HEK293 (cell line): ENCODE measurements at regions not wholly inside any gene's neighbourhood (a gene's known extent, or its start where the extent isn't known, plus 50 kb on each side); places are given as distances from the start of the nearest gene placed in this dataset.

Experiments used
- CTCF ChIA-PET: fragments of 350-600 bp; formaldehyde crosslinking; extraction: SDS; loops from one replicate; lab custom pipeline; 2021; ENCODE audit warnings: antibody characterized with exemption; lab: Yijun Ruan, JAX
- POLR2A ChIA-PET: fragments of 300-600 bp; formaldehyde crosslinking; extraction: SDS; loops from one replicate; lab custom pipeline; 2020; ENCODE audit warnings: antibody characterized with exemption, inconsistent platforms; lab: Yijun Ruan, JAX
- H3K27ac ChIP-seq: fragments of 200-500 bp; sonication (Bioruptor generic); 2 replicates; pipeline ENCODE4 v1.5.1; 2014; ENCODE audit warnings: low read depth, low read length, control low read depth, inconsistent platforms; ENCODE audit errors: extremely low read depth
- H3K36me3 ChIP-seq, 2 experiments: fragments of 200-500 bp in 1 of 2; sonication (Bioruptor generic) in 1 of 2; 1 replicate in 1 of 2; 2 replicates in 1 of 2; pipeline ENCODE4 v1.5.1; 2014 to 2017; ENCODE audit warnings: inconsistent platforms in 2 of 2, low read length in 2 of 2; ENCODE audit not compliant: control insufficient read depth in 2 of 2, insufficient read depth in 1 of 2
- H3K4me1 ChIP-seq: fragments of 200-500 bp; sonication (Bioruptor generic); 2 replicates; pipeline ENCODE4 v1.5.1; 2014; ENCODE audit warnings: mild to moderate bottlenecking, low read length, inconsistent platforms; ENCODE audit not compliant: control insufficient read depth, insufficient read depth
- H3K4me3 ChIP-seq: 2 replicates; pipeline ENCODE4 v1.5.1; 2011; ENCODE audit warnings: low read depth, mild to moderate bottlenecking, control low read depth, low read length, moderate library complexity
- H3K9me3 ChIP-seq: fragments of 200-500 bp; sonication (Bioruptor generic); 2 replicates; pipeline ENCODE4 v1.5.1; 2014; ENCODE audit warnings: low read depth, low read length, inconsistent platforms; ENCODE audit not compliant: control insufficient read depth, insufficient read depth
- ELK4 ChIP-seq: IDR thresholded peaks from 2 replicates; pipeline ENCODE4 v1.6.1; 2011; ENCODE audit warnings: mild to moderate bottlenecking, low read depth, low read length, borderline replicate concordance
- GLI4 ChIP-seq: fragments of 450-650 bp; formaldehyde crosslinking; IDR thresholded peaks from 2 replicates; pipeline ENCODE4 v1.5.1; 2016; ENCODE audit warnings: missing biosample characterization, missing genetic modification characterization
- KLF7 ChIP-seq: fragments of 450-650 bp; formaldehyde crosslinking; IDR thresholded peaks from 2 replicates; pipeline ENCODE4 v1.5.1; 2016; ENCODE audit warnings: missing biosample characterization, missing genetic modification characterization, borderline replicate concordance
- MZF1 ChIP-seq: fragments of 450-650 bp; formaldehyde crosslinking; IDR thresholded peaks from 2 replicates; pipeline ENCODE4 v1.5.1; 2017; ENCODE audit warnings: missing biosample characterization, missing genetic modification characterization, borderline replicate concordance
- PBX3 ChIP-seq: sonication (generic); formaldehyde crosslinking; IDR thresholded peaks from 2 replicates; pipeline ENCODE4 v1.8.1; 2022; ENCODE audit warnings: mild to moderate bottlenecking, moderate library complexity, missing genetic modification reagents
- SCRT1 ChIP-seq: fragments of 450-650 bp; formaldehyde crosslinking; IDR thresholded peaks from 2 replicates; pipeline ENCODE4 v1.5.1; 2016; ENCODE audit warnings: missing biosample characterization, missing genetic modification characterization, borderline replicate concordance
- SP3 ChIP-seq: fragments of 450-650 bp; formaldehyde crosslinking; IDR thresholded peaks from 2 replicates; pipeline ENCODE4 v1.5.1; 2016; ENCODE audit warnings: missing biosample characterization, missing genetic modification characterization
- ZBTB11 ChIP-seq: fragments of 450-650 bp; formaldehyde crosslinking; conservative IDR thresholded peaks from 2 replicates; pipeline ENCODE4 v1.5.1; 2016; ENCODE audit warnings: low read depth, missing biosample characterization, missing genetic modification characterization
- ZBTB44 ChIP-seq: fragments of 450-650 bp; IDR thresholded peaks from 2 replicates; pipeline ENCODE4 v1.5.1; 2018; ENCODE audit warnings: missing biosample characterization, mild to moderate bottlenecking, missing genetic modification characterization
- ZBTB49 ChIP-seq: fragments of 450-650 bp; formaldehyde crosslinking; IDR thresholded peaks from 2 replicates; pipeline ENCODE4 v1.5.1; 2016; ENCODE audit warnings: missing biosample characterization, missing genetic modification characterization, low read depth
- ZBTB7A ChIP-seq: fragments of 450-650 bp; formaldehyde crosslinking; IDR thresholded peaks from 2 replicates; pipeline ENCODE4 v1.5.1; 2016; ENCODE audit warnings: low read depth, missing biosample characterization, missing genetic modification characterization
- ZFP3 ChIP-seq: fragments of 450-650 bp; formaldehyde crosslinking; IDR thresholded peaks from 2 replicates; pipeline ENCODE4 v1.5.1; 2016; ENCODE audit warnings: low read depth, missing biosample characterization, missing genetic modification characterization
- ZNF146 ChIP-seq: fragments of 450-650 bp; formaldehyde crosslinking; IDR thresholded peaks from 2 replicates; pipeline ENCODE4 v1.5.1; 2016; ENCODE audit warnings: missing biosample characterization, missing genetic modification characterization
- ZNF248 ChIP-seq: fragments of 450-650 bp; formaldehyde crosslinking; IDR thresholded peaks from 2 replicates; pipeline ENCODE4 v1.5.1; 2017; ENCODE audit warnings: missing biosample characterization, missing genetic modification characterization
- ZNF302 ChIP-seq: fragments of 450-650 bp; formaldehyde crosslinking; IDR thresholded peaks from 2 replicates; pipeline ENCODE4 v1.5.1; 2016; ENCODE audit warnings: missing biosample characterization, missing genetic modification characterization, low read depth
- ZNF394 ChIP-seq: fragments of 450-650 bp; formaldehyde crosslinking; IDR thresholded peaks from 2 replicates; pipeline ENCODE4 v1.5.1; 2016; ENCODE audit warnings: missing biosample characterization, missing genetic modification characterization, mild to moderate bottlenecking, moderate library complexity, borderline replicate concordance
- ZNF416 ChIP-seq: fragments of 450-650 bp; formaldehyde crosslinking; IDR thresholded peaks from 2 replicates; pipeline ENCODE4 v1.5.1; 2016; ENCODE audit warnings: missing biosample characterization, missing genetic modification characterization
- ZNF488 ChIP-seq: fragments of 450-650 bp; formaldehyde crosslinking; IDR thresholded peaks from 2 replicates; pipeline ENCODE4 v1.5.1; 2016; ENCODE audit warnings: missing biosample characterization, missing genetic modification characterization
- ZNF510 ChIP-seq: fragments of 450-650 bp; formaldehyde crosslinking; IDR thresholded peaks from 2 replicates; pipeline ENCODE4 v1.5.1; 2018; ENCODE audit warnings: mild to moderate bottlenecking, missing genetic modification characterization, missing biosample characterization; ENCODE audit not compliant: insufficient replicate concordance
- ZNF514 ChIP-seq: fragments of 450-650 bp; formaldehyde crosslinking; IDR thresholded peaks from 2 replicates; pipeline ENCODE4 v1.5.1; 2016; ENCODE audit warnings: missing biosample characterization, missing genetic modification characterization
- ZNF664 ChIP-seq: fragments of 450-650 bp; formaldehyde crosslinking; IDR thresholded peaks from 2 replicates; pipeline ENCODE4 v1.5.1; 2016; ENCODE audit warnings: missing biosample characterization, missing genetic modification characterization
- ZNF670 ChIP-seq: fragments of 450-650 bp; formaldehyde crosslinking; IDR thresholded peaks from 2 replicates; pipeline ENCODE4 v1.5.1; 2016; ENCODE audit warnings: missing biosample characterization, missing genetic modification characterization, low read depth
- ZNF747 ChIP-seq: fragments of 450-650 bp; formaldehyde crosslinking; IDR thresholded peaks from 2 replicates; pipeline ENCODE4 v1.5.1; 2016; ENCODE audit warnings: missing biosample characterization, missing genetic modification characterization
- ZNF785 ChIP-seq: fragments of 450-650 bp; formaldehyde crosslinking; IDR thresholded peaks from 2 replicates; pipeline ENCODE4 v1.5.1; 2016; ENCODE audit warnings: missing biosample characterization, missing genetic modification characterization
- ZXDB ChIP-seq: fragments of 450-650 bp; formaldehyde crosslinking; IDR thresholded peaks from 2 replicates; pipeline ENCODE4 v1.5.1; 2016; ENCODE audit warnings: missing biosample characterization, missing genetic modification characterization

GRCh38 chr6:45758787-45759471 is 256.7 kb downstream of the CLIC5 start:
- no peaks in the 10 kb centered on the region for H3K36me3 ChIP-seq
- no peak overlapping the region for H3K27ac ChIP-seq
- POLR2A ChIA-PET, result no interaction called here
- no peaks in the 10 kb centered on the region for H3K4me1 ChIP-seq
- TF ChIP-seq ZNF394 (tag by site-specific recombination) (no peak), ZNF248 (no peak), ZNF514 (tag by site-specific recombination) (no peak), SP3 (tag by site-specific recombination) (no peak), ZNF747 (no peak), ZBTB49 (tag by site-specific recombination) (no peak), ZNF510 (no peak), ZNF670 (tag by site-specific recombination) (no peak), ZBTB7A (no peak), PBX3 (no peak), ZNF664 (tag by site-specific recombination) (no peak), ZNF302 (tag by site-specific recombination) (no peak), ELK4 (no peak), KLF7 (no peak), SCRT1 (no peak), ZBTB44 (tag by site-specific recombination) (no peak), ZNF785 (tag by site-specific recombination) (no peak)
- H3K4me3 ChIP-seq, result no peak overlapping the region
- H3K9me3 ChIP-seq, result no peaks in the 10 kb centered on the region
- CTCF ChIA-PET, result interaction anchor here (0.6 kb wide), 1 partner anchor 258 kb away, joined by 5 read pairs; no protein-coding TSS in a partner anchor

GRCh38 chr6:45757443-45758130 is 258.1 kb downstream of the CLIC5 start:
- H3K27ac ChIP-seq, result no peak overlapping the region
- H3K4me1 ChIP-seq, result no peaks in the 10 kb centered on the region
- CTCF ChIA-PET, result interaction anchor here (0.8 kb wide), 1 partner anchor 114 kb away, joined by 3 read pairs; no protein-coding TSS in a partner anchor
- no peaks in the 10 kb centered on the region for H3K9me3 ChIP-seq
- no peaks in the 10 kb centered on the region for H3K36me3 ChIP-seq
- POLR2A ChIA-PET, result no interaction called here
- H3K4me3 ChIP-seq, result no peak overlapping the region
- TF ChIP-seq GLI4 (tag by site-specific recombination), result no peak
- TF ChIP-seq ZFP3 (tag by site-specific recombination), result no peak
- TF ChIP-seq ZXDB (tag by site-specific recombination), result no peak
- no peak for TF ChIP-seq ZNF416 (tag by site-specific recombination)
- TF ChIP-seq ZNF146 (tag by site-specific recombination), result no peak
- TF ChIP-seq MZF1, result no peak
- TF ChIP-seq ZBTB11 (tag by site-specific recombination), result no peak
- no peak for TF ChIP-seq ZNF488
